CD14-positive monocyte (primary cell): ENCODE measurements at regions not wholly inside any gene's neighbourhood (a gene's known extent, or its start where the extent isn't known, plus 50 kb on each side); places are given as distances from the start of the nearest gene placed in this dataset.

Experiments
- DNase-seq, 3 donors: peaks; one replicate each; pipeline ENCODE4 v3.0.0-alpha.2; 2011 to 2022
- H2AFZ ChIP-seq: 2 replicates; pipeline ENCODE4 v1.6.0; 2012; ENCODE audit warnings: mild to moderate bottlenecking, low read depth, low read length, inconsistent platforms; ENCODE audit not compliant: insufficient read depth, poor library complexity, severe bottlenecking
- H3K27ac ChIP-seq, 2 donors: 1 replicate in 1 of 2; 2 replicates in 1 of 2; pipeline ENCODE4 v1.5.1; 2012 to 2013; ENCODE audit warnings: low read length in 2 of 2, control low read depth in 1 of 2, inconsistent platforms in 1 of 2, low read depth in 1 of 2, mild to moderate bottlenecking in 1 of 2
- H3K27me3 ChIP-seq, 2 donors: one replicate each; pipeline versions ENCODE4 v1.6.0 to v1.6.1; 2011 to 2013; ENCODE audit warnings: low read length in 2 of 2; ENCODE audit not compliant: control insufficient read depth in 2 of 2, insufficient read depth in 2 of 2
- H3K36me3 ChIP-seq, 2 donors: replicated peaks in 1 of 2; 1 replicate in 1 of 2; 2 replicates in 1 of 2; pipeline versions ENCODE4 v1.5.1 to v1.6.1; 2012 to 2013; ENCODE audit warnings: low read length in 2 of 2, control low read depth in 1 of 2, inconsistent platforms in 1 of 2, mild to moderate bottlenecking in 1 of 2; ENCODE audit not compliant: insufficient read depth in 2 of 2, control insufficient read depth in 1 of 2
- H3K4me1 ChIP-seq, 2 donors: 1 replicate in 1 of 2; 2 replicates in 1 of 2; pipeline versions ENCODE4 v1.5.1 to v1.6.1; 2012 to 2013; ENCODE audit warnings: low read length in 2 of 2, control low read depth in 1 of 2, inconsistent platforms in 1 of 2, mild to moderate bottlenecking in 1 of 2, moderate library complexity in 1 of 2; ENCODE audit not compliant: insufficient read depth in 2 of 2, control insufficient read depth in 1 of 2
- H3K4me2 ChIP-seq: replicated peaks from 2 replicates; pipeline ENCODE3; 2012; ENCODE audit warnings: low read length, moderate library complexity, mild to moderate bottlenecking; ENCODE audit not compliant: poor library complexity, severe bottlenecking; ENCODE audit errors: extremely low read depth
- H3K4me3 ChIP-seq, 3 experiments: fragments of 200-600 bp in 1 of 3; sonication (generic) in 1 of 3; replicated peaks in 1 of 3; 1 replicate in 2 of 3; 2 replicates in 1 of 3; pipeline ENCODE4 v1.5.1; 2011 to 2013; ENCODE audit warnings: low read length in 3 of 3, mild to moderate bottlenecking in 3 of 3, control low read depth in 2 of 3, low read depth in 2 of 3, inconsistent platforms in 1 of 3, moderate library complexity in 1 of 3
- H3K79me2 ChIP-seq: 2 replicates; pipeline ENCODE4 v1.6.0; 2012; ENCODE audit warnings: mild to moderate bottlenecking, control low read depth, inconsistent platforms, low read length, moderate library complexity; ENCODE audit not compliant: insufficient read depth
- H3K9ac ChIP-seq: 2 replicates; pipeline ENCODE4 v1.6.0; 2017; ENCODE audit warnings: low read length, mild to moderate bottlenecking; ENCODE audit not compliant: insufficient read depth, poor library complexity, severe bottlenecking
- H3K9me3 ChIP-seq, 2 donors: replicated peaks in 1 of 2; 1 replicate in 1 of 2; 2 replicates in 1 of 2; pipeline versions ENCODE4 v1.5.1 to v1.6.1; 2012 to 2013; ENCODE audit warnings: low read length in 2 of 2, control low read depth in 1 of 2; ENCODE audit not compliant: control insufficient read depth in 1 of 2, insufficient read depth in 1 of 2
- H4K20me1 ChIP-seq: 2 replicates; pipeline ENCODE4 v1.6.0; 2012; ENCODE audit warnings: mild to moderate bottlenecking, low read length, control low read depth, moderate library complexity; ENCODE audit not compliant: insufficient read depth
- H3K27ac Mint-ChIP-seq, 7 donors: one replicate each; pipeline ENCODE4 v1.8.0; 2020; ENCODE audit warnings: mild to moderate bottlenecking in 7 of 7, mixed read lengths in 7 of 7, moderate library complexity in 6 of 7, inconsistent platforms in 2 of 7
- H3K27me3 Mint-ChIP-seq, 3 donors: one replicate each; pipeline ENCODE4 v1.8.0; 2021 to 2022; ENCODE audit warnings: low read depth in 3 of 3, mild to moderate bottlenecking in 3 of 3, mixed read lengths in 3 of 3, moderate library complexity in 3 of 3, inconsistent platforms in 1 of 3
- H3K36me3 Mint-ChIP-seq, 2 donors: one replicate each; pipeline ENCODE4 v1.8.0; 2020; ENCODE audit warnings: mixed read lengths in 2 of 2, inconsistent platforms in 1 of 2, mild to moderate bottlenecking in 1 of 2
- H3K4me1 Mint-ChIP-seq: one replicate; pipeline ENCODE4 v1.8.0; 2020; ENCODE audit warnings: mild to moderate bottlenecking, mixed read lengths
- H3K4me3 Mint-ChIP-seq, 2 donors: one replicate each; pipeline ENCODE4 v1.8.0; 2020; ENCODE audit warnings: mild to moderate bottlenecking in 2 of 2, mixed read lengths in 2 of 2, moderate library complexity in 1 of 2
- H3K9me3 Mint-ChIP-seq, 7 donors: one replicate each; pipeline ENCODE4 v1.8.0; 2020 to 2022; ENCODE audit warnings: mixed read lengths in 7 of 7, mild to moderate bottlenecking in 6 of 7, moderate library complexity in 6 of 7, inconsistent platforms in 2 of 7
- CTCF ChIP-seq: fragments of 200-600 bp; IDR thresholded peaks from one replicate; pipeline ENCODE4 v1.8.0; 2022; ENCODE audit warnings: antibody characterized with exemption, mild to moderate bottlenecking
- WGBS: methylation state at CpG from one replicate; pipeline ENCODE4 v1.1.5; 2013; ENCODE audit warnings: missing lambda C conversion rate; ENCODE audit not compliant: insufficient coverage; 5-methylcytosine and 5-hydroxymethylcytosine counted together
- intact Hi-C, 2 donors: fragments of 100-400 bp; cut with micrococcal nuclease; formaldehyde crosslinking; loops; one replicate each; pipeline versions ENCODE4 v1.15.0 to v1.15.1; 2023

- no peak for TF ChIP-seq CTCF
- Histone ChIP-seq H3K4me2 (no peak overlapping the region), H3K36me3 (no peaks in the 10 kb centered on the region), H3K4me3 (no peak overlapping the region), H4K20me1 (no peaks in the 10 kb centered on the region), H3K4me1 (no peaks in the 10 kb centered on the region), H2AFZ (no peak overlapping the region), H3K27ac (no peak overlapping the region), H3K79me2 (no peaks in the 10 kb centered on the region), H3K9ac (no peak overlapping the region), H3K9me3 (no peaks in the 10 kb centered on the region), H3K27me3 (no peaks in the 10 kb centered on the region)
- no peaks in the 10 kb centered on the region for H3K4me1 Mint-ChIP-seq
- no peak overlapping the region for H3K4me3 Mint-ChIP-seq
- 96% methylated on average over 3 of the region's 3 CpGs for WGBS
- H3K9me3 Mint-ChIP-seq: peaks cover 0 to 4% (median 0%) of the 10 kb centered on the region in 7 donors
- no peak for DNase-seq
- intact Hi-C loops: no loop called here
- H3K36me3 Mint-ChIP-seq: no peaks in the 10 kb centered on the region
- no peak overlapping the region for H3K27ac Mint-ChIP-seq
- H3K27me3 Mint-ChIP-seq: no peaks in the 10 kb centered on the region
Observed at GRCh38 chr6:104566411-104566810, 293.3 kb downstream of the HACE1 start.

DNA sequence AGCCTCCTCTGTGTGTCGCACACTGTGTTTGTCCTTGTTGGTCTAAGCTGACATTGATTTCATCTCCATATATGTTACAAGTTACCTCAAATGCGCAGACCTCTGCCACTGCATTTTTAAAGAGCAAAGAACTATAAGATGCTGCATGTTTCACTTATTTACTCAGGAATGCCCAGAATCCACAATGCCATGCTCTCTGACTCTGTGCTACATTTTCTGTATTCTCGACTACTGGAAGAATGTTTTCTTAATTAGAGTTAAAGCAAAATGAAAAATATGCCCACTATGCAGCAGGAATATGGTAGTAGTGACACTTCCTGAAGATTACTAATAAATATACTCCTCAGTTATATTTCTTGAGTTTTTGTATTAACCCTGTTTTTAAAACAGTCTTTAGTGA is 296.4 kb downstream of the HACE1 start:
- Histone ChIP-seq H3K36me3 (no peaks in the 10 kb centered on the region), H3K4me3 (no peak overlapping the region), H3K27me3 (no peaks in the 10 kb centered on the region), H3K4me2 (no peak overlapping the region), H3K27ac (no peak overlapping the region), H3K79me2 (no peaks in the 10 kb centered on the region), H4K20me1 (no peaks in the 10 kb centered on the region), H2AFZ (no peak overlapping the region), H3K9ac (no peak overlapping the region), H3K9me3 (no peaks in the 10 kb centered on the region), H3K4me1 (no peaks in the 10 kb centered on the region)
- no peaks in the 10 kb centered on the region for H3K27me3 Mint-ChIP-seq
- H3K27ac Mint-ChIP-seq: no peak overlapping the region
- no peak overlapping the region for H3K4me3 Mint-ChIP-seq
- WGBS: 100% methylated on average over 1 of the region's 3 CpGs
- intact Hi-C loops: no loop called here
- H3K9me3 Mint-ChIP-seq: peaks cover 0 to 8% (median 0%) of the 10 kb centered on the region in 7 donors
- H3K4me1 Mint-ChIP-seq: no peaks in the 10 kb centered on the region
- no peak for DNase-seq
- TF ChIP-seq CTCF: no peak
- H3K36me3 Mint-ChIP-seq: no peaks in the 10 kb centered on the region
